AG10803 (cell line): ENCODE measurements at regions not wholly inside any gene's neighbourhood (a gene's known extent, or its start where the extent isn't known, plus 50 kb on each side); places are given as distances from the start of the nearest gene placed in this dataset.

ENCODE experiments used
- DNase-seq: peaks from one replicate; pipeline ENCODE4 v3.0.0; 2010; ENCODE audit warnings: low read depth
- H3K4me3 ChIP-seq: 2 replicates; pipeline ENCODE4 v1.5.1; 2011; ENCODE audit warnings: mild to moderate bottlenecking, low read length, control low read depth
- CTCF ChIP-seq: conservative IDR thresholded peaks from 2 replicates; pipeline ENCODE4 v1.5.1; 2011; ENCODE audit warnings: mild to moderate bottlenecking, low read length, control low read depth, inconsistent platforms

GRCh38 chr20:59491884-59492283 is 112.5 kb upstream of the PHACTR3 start:
- H3K4me3 ChIP-seq: no peak overlapping the region
- no peak for DNase-seq
- no peak for TF ChIP-seq CTCF

- TF ChIP-seq CTCF: no peak
- H3K4me3 ChIP-seq: no peak overlapping the region
- DNase-seq: no peak
Measured at GRCh38 chr20:59493926-59494325, 110.4 kb upstream of the PHACTR3 start.

- no peak overlapping the region for H3K4me3 ChIP-seq
- no peak for TF ChIP-seq CTCF
- DNase-seq: no peak
Measured at GRCh38 chr20:59495166-59495565, 109.2 kb upstream of the PHACTR3 start.

GRCh38 chr20:59495894-59496510 is 108.3 kb upstream of the PHACTR3 start:
- peak; percentile 88 for TF ChIP-seq CTCF
- DNase-seq: peak; percentile 67
- no peak overlapping the region for H3K4me3 ChIP-seq

GRCh38 chr20:59498291-59498690 is 106.0 kb upstream of the PHACTR3 start:
- no peak for DNase-seq
- TF ChIP-seq CTCF: no peak
- H3K4me3 ChIP-seq: no peak overlapping the region

GRCh38 chr20:59499863-59500262 is 104.5 kb upstream of the PHACTR3 start:
- TF ChIP-seq CTCF: no peak
- no peak overlapping the region for H3K4me3 ChIP-seq
- no peak for DNase-seq

GRCh38 chr20:59508729-59509128 is 95.6 kb upstream of the PHACTR3 start:
- H3K4me3 ChIP-seq: no peak overlapping the region
- DNase-seq: no peak
- TF ChIP-seq CTCF: no peak
